H9 (cell line): ENCODE measurements at regions not wholly inside any gene's neighbourhood (a gene's known extent, or its start where the extent isn't known, plus 50 kb on each side); places are given as distances from the start of the nearest gene placed in this dataset.

Experiments
- DNase-seq: peaks from one replicate; pipeline ENCODE4 v3.0.0-alpha.2; 2017
- H2AFZ ChIP-seq: one replicate; pipeline ENCODE4 v1.6.1; 2013; ENCODE audit warnings: mild to moderate bottlenecking, low read length, control low read depth, moderate library complexity
- H2AK5ac ChIP-seq: 2 replicates; pipeline ENCODE4 v1.6.1; 2013; ENCODE audit warnings: low read length, control low read depth, mixed read lengths; ENCODE audit not compliant: insufficient read length
- H2BK120ac ChIP-seq: one replicate; pipeline ENCODE4 v1.6.1; 2013; ENCODE audit warnings: low read depth, mild to moderate bottlenecking, low read length, control low read depth, inconsistent platforms; ENCODE audit not compliant: poor library complexity, severe bottlenecking
- H2BK12ac ChIP-seq: 2 replicates; pipeline ENCODE4 v1.6.1; 2013; ENCODE audit warnings: low read length, control low read depth, mixed read lengths, low read depth; ENCODE audit not compliant: insufficient read length
- H2BK15ac ChIP-seq: 2 replicates; pipeline ENCODE4 v1.6.1; 2013; ENCODE audit warnings: low read depth, low read length, control low read depth
- H2BK20ac ChIP-seq: one replicate; pipeline ENCODE4 v1.6.1; 2013; ENCODE audit warnings: low read depth, mild to moderate bottlenecking, low read length, control low read depth, inconsistent platforms; ENCODE audit not compliant: poor library complexity, severe bottlenecking
- H2BK5ac ChIP-seq: 2 replicates; pipeline ENCODE4 v1.6.1; 2013; ENCODE audit warnings: low read length, control low read depth, mixed read lengths; ENCODE audit not compliant: insufficient read length
- H3K14ac ChIP-seq: 2 replicates; pipeline ENCODE4 v1.6.1; 2013; ENCODE audit warnings: low read length, control low read depth; ENCODE audit not compliant: insufficient read depth
- H3K18ac ChIP-seq: 2 replicates; pipeline ENCODE4 v1.6.1; 2013; ENCODE audit warnings: low read depth, mild to moderate bottlenecking, mixed read lengths, low read length, control low read depth; ENCODE audit not compliant: insufficient read length
- H3K23ac ChIP-seq: 2 replicates; pipeline ENCODE4 v1.6.1; 2013; ENCODE audit warnings: low read length, control low read depth, mixed read lengths, low read depth; ENCODE audit not compliant: insufficient read length
- H3K23me2 ChIP-seq: 2 replicates; pipeline ENCODE4 v1.6.1; 2013; ENCODE audit warnings: low read depth, mild to moderate bottlenecking, mixed read lengths, low read length, control low read depth; ENCODE audit not compliant: insufficient read length, poor library complexity, severe bottlenecking
- H3K27ac ChIP-seq: 2 replicates; pipeline ENCODE4 v1.5.1; 2013; ENCODE audit warnings: low read length, control low read depth, mixed read lengths, low read depth; ENCODE audit not compliant: insufficient read length
- H3K27me3 ChIP-seq: 2 replicates; pipeline ENCODE4 v1.6.1; 2013; ENCODE audit warnings: low read length, control low read depth, inconsistent platforms; ENCODE audit not compliant: insufficient read depth
- H3K4ac ChIP-seq: 2 replicates; pipeline ENCODE4 v1.6.1; 2013; ENCODE audit warnings: low read depth, mild to moderate bottlenecking, control low read depth, inconsistent platforms, low read length, moderate library complexity
- H3K4me1 ChIP-seq: 2 replicates; pipeline ENCODE4 v1.6.1; 2013; ENCODE audit warnings: low read length, control low read depth, inconsistent platforms; ENCODE audit not compliant: insufficient read depth
- H3K4me2 ChIP-seq: 2 replicates; pipeline ENCODE4 v1.6.1; 2013; ENCODE audit warnings: low read length, control low read depth, mixed read lengths; ENCODE audit not compliant: insufficient read length, insufficient read depth
- H3K56ac ChIP-seq: 2 replicates; pipeline ENCODE4 v1.6.1; 2013; ENCODE audit warnings: low read depth, mild to moderate bottlenecking, mixed read lengths, low read length, control low read depth; ENCODE audit not compliant: insufficient read length
- H3K79me1 ChIP-seq: 2 replicates; pipeline ENCODE4 v1.6.1; 2013; ENCODE audit warnings: low read depth, mild to moderate bottlenecking, moderate library complexity, low read length, control low read depth, inconsistent platforms; ENCODE audit not compliant: insufficient read depth, poor library complexity, severe bottlenecking
- H3K79me2 ChIP-seq: 2 replicates; pipeline ENCODE4 v1.6.1; 2013; ENCODE audit warnings: low read length, control low read depth, inconsistent platforms; ENCODE audit not compliant: insufficient read depth
- H3K9ac ChIP-seq: 2 replicates; pipeline ENCODE4 v1.6.1; 2013; ENCODE audit warnings: low read length, control low read depth, mixed read lengths; ENCODE audit not compliant: insufficient read length; ENCODE audit errors: extremely low read depth
- H3K9me3 ChIP-seq: one replicate; pipeline ENCODE4 v1.6.1; 2013; ENCODE audit warnings: low read depth, low read length, inconsistent platforms; ENCODE audit not compliant: control insufficient read depth
- H3T11ph ChIP-seq: one replicate; pipeline ENCODE4 v1.6.1; 2013; ENCODE audit warnings: mild to moderate bottlenecking, low read length, control low read depth, inconsistent platforms
- H4K20me1 ChIP-seq: one replicate; pipeline ENCODE4 v1.6.1; 2013; ENCODE audit not compliant: control insufficient read depth, insufficient read length, insufficient read depth
- H4K5ac ChIP-seq: 2 replicates; pipeline ENCODE4 v1.6.1; 2013; ENCODE audit warnings: low read depth, mild to moderate bottlenecking, mixed read lengths, low read length, control low read depth; ENCODE audit not compliant: insufficient read length
- H4K8ac ChIP-seq: replicated peaks from 2 replicates; pipeline ENCODE4 v1.6.1; 2013; ENCODE audit warnings: low read length, control low read depth, mixed read lengths, low read depth; ENCODE audit not compliant: insufficient read length
- H4K91ac ChIP-seq: 2 replicates; pipeline ENCODE4 v1.6.1; 2013; ENCODE audit warnings: low read depth, mild to moderate bottlenecking, moderate library complexity, mixed read lengths, low read length, control low read depth; ENCODE audit not compliant: insufficient read length
- H3K27ac Mint-ChIP-seq, 3 experiments: 2 replicates in 2 of 3; 3 replicates in 1 of 3; pipeline ENCODE4 v1.8.0; 2020 to 2021; ENCODE audit warnings: mixed read lengths in 3 of 3, mild to moderate bottlenecking in 1 of 3, moderate library complexity in 1 of 3
- H3K27me3 Mint-ChIP-seq: 2 replicates; pipeline ENCODE4 v1.8.0; 2021; ENCODE audit warnings: low read depth, mild to moderate bottlenecking, moderate library complexity, mixed read lengths
- H3K36me3 Mint-ChIP-seq, 3 experiments: 2 replicates in 2 of 3; 3 replicates in 1 of 3; pipeline ENCODE4 v1.8.0; 2020 to 2021; ENCODE audit warnings: low read depth in 3 of 3, mixed read lengths in 3 of 3; ENCODE audit not compliant: insufficient read depth in 1 of 3
- H3K4me1 Mint-ChIP-seq, 2 experiments: 2 replicates each; pipeline ENCODE4 v1.8.0; 2020; ENCODE audit warnings: mixed read lengths in 2 of 2
- H3K4me3 Mint-ChIP-seq, 2 experiments: 2 replicates in 1 of 2; 3 replicates in 1 of 2; pipeline ENCODE4 v1.8.0; 2020 to 2021; ENCODE audit warnings: mild to moderate bottlenecking in 2 of 2, mixed read lengths in 2 of 2, moderate library complexity in 1 of 2
- H3K9me3 Mint-ChIP-seq, 2 experiments: 2 replicates in 1 of 2; 3 replicates in 1 of 2; pipeline ENCODE4 v1.8.0; 2020; ENCODE audit warnings: mild to moderate bottlenecking in 2 of 2, mixed read lengths in 2 of 2, moderate library complexity in 1 of 2
- WGBS: extraction: QIAGEN DNeasy Blood & Tissue Kit; methylation state at CpG from one replicate; pipeline ENCODE4 v1.1.7; 2013; ENCODE audit warnings: missing lambda C conversion rate, low lambda C conversion rate, mixed read lengths; ENCODE audit not compliant: insufficient read length; ENCODE audit errors: extremely low coverage; 5-methylcytosine and 5-hydroxymethylcytosine counted together
- TF ChIP-seq, protein P1 (sequence below): fragments of 200-600 bp; sonication (generic); conservative IDR thresholded peaks from 3 replicates; pipeline ENCODE4 v1.8.0; 2021; ENCODE audit warnings: antibody characterized with exemption, mild to moderate bottlenecking

DNA sequence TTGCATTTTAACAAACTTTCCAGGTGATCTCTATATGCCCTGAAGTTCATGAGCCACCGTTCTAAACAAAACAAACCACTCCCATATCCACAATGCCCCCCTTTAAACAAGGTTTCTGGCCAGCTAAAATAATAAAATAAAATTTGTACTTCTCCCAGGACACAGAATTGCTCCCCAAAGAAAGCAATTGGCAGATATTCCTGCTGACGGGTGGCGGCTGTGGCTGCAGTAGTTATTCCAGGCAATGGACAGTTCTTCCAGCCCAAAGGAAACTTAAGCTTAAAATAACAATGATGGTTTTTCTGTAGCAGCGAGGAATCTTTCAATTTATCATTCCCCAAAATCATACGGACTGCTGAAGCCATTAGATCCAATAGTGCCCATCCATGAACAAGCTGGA, 260.5 kb upstream of the ZNF521 start:
- H2BK5ac ChIP-seq, result no peak overlapping the region
- no peak overlapping the region for H2BK120ac ChIP-seq
- H3K27ac Mint-ChIP-seq, result no peak overlapping the region
- no peaks in the 10 kb centered on the region for H3K9me3 Mint-ChIP-seq
- no peak overlapping the region for H2AK5ac ChIP-seq
- H3K4me1 Mint-ChIP-seq, result peaks cover 14 to 18% of the 10 kb centered on the region in 2 experiments
- peaks cover 2% of the 10 kb centered on the region; the same call in 1 of the 2 replicates for H3K4me1 ChIP-seq
- H3K23ac ChIP-seq, result no peak overlapping the region
- H3K56ac ChIP-seq, result no peak overlapping the region
- H2AFZ ChIP-seq, result no peak overlapping the region
- H3K23me2 ChIP-seq, result no peaks in the 10 kb centered on the region
- TF ChIP-seq, protein P1, sequence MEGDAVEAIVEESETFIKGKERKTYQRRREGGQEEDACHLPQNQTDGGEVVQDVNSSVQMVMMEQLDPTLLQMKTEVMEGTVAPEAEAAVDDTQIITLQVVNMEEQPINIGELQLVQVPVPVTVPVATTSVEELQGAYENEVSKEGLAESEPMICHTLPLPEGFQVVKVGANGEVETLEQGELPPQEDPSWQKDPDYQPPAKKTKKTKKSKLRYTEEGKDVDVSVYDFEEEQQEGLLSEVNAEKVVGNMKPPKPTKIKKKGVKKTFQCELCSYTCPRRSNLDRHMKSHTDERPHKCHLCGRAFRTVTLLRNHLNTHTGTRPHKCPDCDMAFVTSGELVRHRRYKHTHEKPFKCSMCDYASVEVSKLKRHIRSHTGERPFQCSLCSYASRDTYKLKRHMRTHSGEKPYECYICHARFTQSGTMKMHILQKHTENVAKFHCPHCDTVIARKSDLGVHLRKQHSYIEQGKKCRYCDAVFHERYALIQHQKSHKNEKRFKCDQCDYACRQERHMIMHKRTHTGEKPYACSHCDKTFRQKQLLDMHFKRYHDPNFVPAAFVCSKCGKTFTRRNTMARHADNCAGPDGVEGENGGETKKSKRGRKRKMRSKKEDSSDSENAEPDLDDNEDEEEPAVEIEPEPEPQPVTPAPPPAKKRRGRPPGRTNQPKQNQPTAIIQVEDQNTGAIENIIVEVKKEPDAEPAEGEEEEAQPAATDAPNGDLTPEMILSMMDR, result no peak
- H4K91ac ChIP-seq, result no peak overlapping the region
- H3K14ac ChIP-seq, result no peak overlapping the region
- H3T11ph ChIP-seq, result no peak overlapping the region
- no peak overlapping the region for H3K27ac ChIP-seq
- peaks cover 1% of the 10 kb centered on the region; the same call in 1 of the 2 replicates for H3K27me3 Mint-ChIP-seq
- no peaks in the 10 kb centered on the region for H3K36me3 Mint-ChIP-seq
- H3K9ac ChIP-seq, result no peak overlapping the region
- H3K4me2 ChIP-seq, result no peak overlapping the region
- H3K79me1 ChIP-seq, result no peaks in the 10 kb centered on the region
- WGBS, result no CpG with 5 or more reads among the region's 5 CpGs
- H3K4ac ChIP-seq, result no peak overlapping the region
- H3K4me3 Mint-ChIP-seq, result no peak overlapping the region
- no peak overlapping the region for H2BK12ac ChIP-seq
- H2BK20ac ChIP-seq, result no peak overlapping the region
- no peak for DNase-seq
- no peaks in the 10 kb centered on the region for H4K20me1 ChIP-seq
- H4K8ac ChIP-seq, result no peak overlapping the region
- H2BK15ac ChIP-seq, result no peak overlapping the region
- no peak overlapping the region for H4K5ac ChIP-seq
- no peaks in the 10 kb centered on the region for H3K79me2 ChIP-seq
- H3K18ac ChIP-seq, result no peak overlapping the region
- no peaks in the 10 kb centered on the region for H3K27me3 ChIP-seq
- no peaks in the 10 kb centered on the region for H3K9me3 ChIP-seq
